NCI-H2107 (cell line): ENCODE measurements at regions not wholly inside any gene's neighbourhood (a gene's known extent, or its start where the extent isn't known, plus 50 kb on each side); places are given as distances from the start of the nearest gene placed in this dataset.
"Not testable (repeated sequence)": the region's sequence is repeated elsewhere in the genome, so short reads cannot be mapped to it uniquely, and the experiment has no call there.

ENCODE experiments used
- DNase-seq: peaks from one replicate; lab custom pipeline; 2025; lab: John Stamatoyannopoulos, UW

GRCh38 chr5:68067976-68068603, 147.5 kb upstream of the PIK3R1 start:
- no peak for DNase-seq

GRCh38 chr5:68067291-68067690, 148.3 kb upstream of the PIK3R1 start:
- no peak for DNase-seq

- DNase-seq = no peak
These were observed 149.1 kb upstream of the PIK3R1 start for GRCh38 chr5:68066277-68066955.

GRCh38 chr5:68065321-68065720, 150.2 kb upstream of the PIK3R1 start:
- DNase-seq = not testable (repeated sequence)

- DNase-seq = no peak
These were observed 155.2 kb upstream of the PIK3R1 start for GRCh38 chr5:68060382-68060781.

GRCh38 chr5:68057191-68057590, 158.4 kb upstream of the PIK3R1 start:
- no peak for DNase-seq

GRCh38 chr5:68055686-68056085, 159.9 kb upstream of the PIK3R1 start:
- DNase-seq = no peak

GRCh38 chr5:68054638-68055037, 160.9 kb upstream of the PIK3R1 start:
- no peak for DNase-seq

- no peak for DNase-seq
These were observed 162.4 kb upstream of the PIK3R1 start for GRCh38 chr5:68053202-68053601.

GRCh38 chr5:68049053-68049713, 166.4 kb upstream of the PIK3R1 start:
- DNase-seq = no peak

GRCh38 chr5:68048516-68048915, 167.0 kb upstream of the PIK3R1 start:
- no peak for DNase-seq

GRCh38 chr5:68048054-68048453, 167.5 kb upstream of the PIK3R1 start:
- DNase-seq = not testable (repeated sequence)

- DNase-seq = no peak
These were observed 168.5 kb upstream of the PIK3R1 start for GRCh38 chr5:68047035-68047434.

- no peak for DNase-seq
These were observed 169.1 kb upstream of the PIK3R1 start for GRCh38 chr5:68046445-68046844.

GRCh38 chr5:68041293-68041692, 174.3 kb upstream of the PIK3R1 start:
- no peak for DNase-seq

GRCh38 chr5:68037546-68037945, 178.0 kb upstream of the PIK3R1 start:
- no peak for DNase-seq

- DNase-seq = no peak
These were observed 181.5 kb upstream of the PIK3R1 start for GRCh38 chr5:68033961-68034571.

- DNase-seq = no peak
These were observed 182.5 kb upstream of the PIK3R1 start for GRCh38 chr5:68033029-68033428.

GRCh38 chr5:68032216-68032762, 183.3 kb upstream of the PIK3R1 start:
- no peak for DNase-seq

GRCh38 chr5:68028131-68028727, 187.3 kb upstream of the PIK3R1 start:
- DNase-seq = no peak

- no peak for DNase-seq
These were observed 188.0 kb upstream of the PIK3R1 start for GRCh38 chr5:68027519-68027918.
